SK-N-MC (cell line): ENCODE measurements at regions not wholly inside any gene's neighbourhood (a gene's known extent, or its start where the extent isn't known, plus 50 kb on each side); places are given as distances from the start of the nearest gene placed in this dataset.

Experiments
- DNase-seq: peaks from one replicate; pipeline ENCODE4 v3.0.0-alpha.2; 2011; ENCODE audit warnings: low read depth, low spot score
- H3K27ac ChIP-seq: fragments of 200-600 bp; sonication (generic); 2 replicates; pipeline ENCODE4 v1.5.1; 2016; ENCODE audit warnings: mixed run types
- H3K36me3 ChIP-seq: fragments of 200-600 bp; sonication (generic); 2 replicates; pipeline ENCODE4 v1.6.1; 2017; ENCODE audit warnings: antibody characterized with exemption, low read length, mixed read lengths; ENCODE audit not compliant: insufficient read depth
- H3K4me3 ChIP-seq: fragments of 200-600 bp; sonication (generic); 2 replicates; pipeline ENCODE4 v1.5.1; 2016
- H3K9ac ChIP-seq: fragments of 200-600 bp; sonication (generic); 2 replicates; pipeline ENCODE4 v1.8.0; 2017; ENCODE audit warnings: mixed run types, mixed read lengths; ENCODE audit not compliant: insufficient read length
- H3K9me3 ChIP-seq: fragments of 200-600 bp; sonication (generic); 2 replicates; pipeline ENCODE4 v1.6.1; 2017; ENCODE audit warnings: low read depth, mild to moderate bottlenecking, antibody characterized with exemption, low read length, moderate library complexity, mixed read lengths
- EZH2 ChIP-seq: fragments of 200-600 bp; sonication (generic); IDR thresholded peaks from one replicate; pipeline ENCODE4 v1.6.1; 2017; ENCODE audit warnings: antibody characterized with exemption
- FOXP2 ChIP-seq: optimal IDR thresholded peaks from 2 replicates; pipeline ENCODE3; 2011; ENCODE audit warnings: mild to moderate bottlenecking, moderate library complexity; ENCODE audit not compliant: insufficient read depth; ENCODE audit errors: extremely low read length, control extremely low read depth
- POLR2AphosphoS5 ChIP-seq: IDR thresholded peaks from 2 replicates; pipeline ENCODE4 v1.6.1; 2012; ENCODE audit warnings: mild to moderate bottlenecking, low read depth, low read length, borderline replicate concordance

DNA sequence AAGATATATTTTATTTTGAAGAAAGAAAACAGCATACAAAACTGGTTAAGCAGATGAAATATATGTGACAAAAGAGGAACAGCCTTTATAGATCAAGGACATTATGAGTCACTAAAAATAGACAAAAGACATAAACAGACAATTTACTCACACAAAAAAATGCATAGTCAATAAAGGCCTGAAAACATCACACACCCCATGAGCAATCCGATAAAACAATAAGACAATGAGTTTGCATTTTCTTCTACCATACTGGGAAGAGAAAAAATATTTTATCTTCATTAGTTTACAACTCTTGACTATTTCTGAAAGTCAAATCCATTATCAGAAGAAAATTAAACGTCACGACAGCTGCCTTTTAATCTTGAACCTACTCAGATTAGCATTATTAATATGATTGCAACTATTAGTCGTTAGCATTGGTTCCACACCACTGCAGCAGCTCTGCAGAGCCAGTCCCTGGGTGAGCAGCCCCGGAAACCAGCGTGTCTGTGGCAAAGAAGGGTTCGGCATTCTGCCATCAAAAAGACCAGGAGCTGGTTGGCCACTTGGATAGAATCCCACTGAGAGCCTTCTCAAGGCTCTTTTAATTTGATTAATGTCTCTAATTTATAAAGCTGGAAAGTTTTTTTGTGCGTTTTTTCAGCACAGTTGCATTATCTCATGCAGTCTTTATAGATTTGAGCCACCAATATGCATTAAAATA lies 305.4 kb upstream of the SHH start:
- Histone ChIP-seq H3K9me3 (no peaks in the 10 kb centered on the region), H3K9ac (no peak overlapping the region), H3K27ac (no peak overlapping the region), H3K36me3 (no peaks in the 10 kb centered on the region), H3K4me3 (no peak overlapping the region)
- TF ChIP-seq POLR2AphosphoS5 (no peak), FOXP2 (no peak), EZH2 (no peak)
- DNase-seq = no peak

DNA sequence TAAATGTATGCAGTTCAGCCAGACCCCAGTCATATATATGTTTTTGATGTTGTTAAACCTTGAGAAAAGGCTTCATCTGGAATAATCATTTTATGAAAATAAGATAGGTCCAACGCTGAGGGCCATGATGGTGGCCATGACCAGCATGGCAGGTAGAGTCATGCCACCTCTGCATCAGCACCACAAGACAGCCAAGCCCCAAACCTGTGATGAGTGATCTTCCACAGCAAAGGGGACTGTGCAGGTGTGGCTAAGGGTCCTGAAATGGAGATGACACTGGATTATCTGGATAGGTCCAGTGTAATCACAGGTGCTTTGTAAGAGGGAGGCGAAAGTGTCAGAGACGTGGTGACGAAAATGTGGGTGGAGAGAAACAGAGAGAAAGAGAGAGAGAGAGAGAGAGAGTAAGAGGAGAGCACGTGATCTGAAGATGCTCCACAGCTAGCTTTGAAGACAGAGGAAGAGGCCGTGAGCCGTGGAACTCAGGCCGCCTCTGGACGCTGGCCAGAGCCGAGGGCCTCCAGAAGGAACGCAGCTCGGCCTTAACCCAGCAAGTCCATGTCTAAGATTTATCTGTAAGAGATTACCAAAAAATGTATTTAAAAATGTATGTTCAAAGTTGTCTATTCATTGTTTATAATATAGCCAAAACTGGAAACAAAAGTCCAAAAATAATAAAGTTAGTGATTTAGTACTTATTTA lies 304.4 kb upstream of the SHH start:
- no peak for TF ChIP-seq FOXP2
- TF ChIP-seq POLR2AphosphoS5 = no peak
- no peak for TF ChIP-seq EZH2
- H3K9me3 ChIP-seq = no peaks in the 10 kb centered on the region

DNA sequence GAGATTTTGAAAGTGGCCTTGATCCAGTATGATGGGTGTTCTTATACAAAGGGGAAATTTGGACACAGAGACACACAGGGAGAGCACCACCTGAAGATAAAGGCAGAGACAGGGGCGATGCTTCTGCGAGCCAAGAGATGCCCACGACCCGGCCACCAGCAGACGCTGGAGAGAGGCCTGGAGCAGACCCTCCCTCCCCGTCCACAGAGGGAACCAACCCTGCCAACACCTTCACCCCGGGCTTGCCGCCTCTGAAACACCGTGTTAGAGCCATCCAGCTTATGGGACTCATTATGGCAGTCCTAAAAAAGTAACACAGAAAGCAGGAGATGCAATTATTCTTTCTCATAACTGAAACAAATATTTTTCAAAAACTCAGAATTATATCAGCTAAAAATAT lies 303.3 kb upstream of the SHH start:
- Histone ChIP-seq H3K9me3 (no peaks in the 10 kb centered on the region), H3K27ac (no peak overlapping the region), H3K36me3 (no peaks in the 10 kb centered on the region), H3K4me3 (no peak overlapping the region), H3K9ac (no peak overlapping the region)
- DNase-seq = no peak
- no peak for TF ChIP-seq POLR2AphosphoS5
- no peak for TF ChIP-seq EZH2
- no peak for TF ChIP-seq FOXP2

More for the DNA sequence above, 304.4 kb upstream of the SHH start:
- Histone ChIP-seq H3K27ac (no peak overlapping the region), H3K4me3 (no peak overlapping the region), H3K36me3 (no peaks in the 10 kb centered on the region), H3K9ac (no peak overlapping the region)
- DNase-seq = no peak

DNA sequence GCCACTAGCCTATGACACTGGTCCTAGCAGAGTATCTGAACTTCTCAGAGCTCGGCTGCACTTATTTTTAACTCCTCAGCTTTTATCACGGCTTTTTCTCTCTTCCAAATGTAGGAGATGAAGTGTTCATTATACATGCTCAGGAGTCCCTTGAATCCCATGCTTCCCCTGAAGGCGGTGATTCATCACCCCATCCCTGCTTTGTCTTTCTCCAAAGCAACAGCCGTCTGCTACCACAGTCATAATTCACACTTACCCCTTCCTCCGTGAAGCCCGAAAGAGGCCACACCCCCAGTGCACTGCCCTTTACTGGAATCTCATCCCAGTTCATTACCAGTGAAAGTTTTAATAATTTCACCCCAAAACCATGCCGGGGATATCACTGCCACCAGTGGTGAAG lies 301.5 kb upstream of the SHH start:
- no peak for DNase-seq
- Histone ChIP-seq H3K27ac (no peak overlapping the region), H3K4me3 (no peak overlapping the region), H3K9ac (no peak overlapping the region), H3K9me3 (no peaks in the 10 kb centered on the region), H3K36me3 (no peaks in the 10 kb centered on the region)
- no peak for TF ChIP-seq POLR2AphosphoS5
- no peak for TF ChIP-seq EZH2

DNA sequence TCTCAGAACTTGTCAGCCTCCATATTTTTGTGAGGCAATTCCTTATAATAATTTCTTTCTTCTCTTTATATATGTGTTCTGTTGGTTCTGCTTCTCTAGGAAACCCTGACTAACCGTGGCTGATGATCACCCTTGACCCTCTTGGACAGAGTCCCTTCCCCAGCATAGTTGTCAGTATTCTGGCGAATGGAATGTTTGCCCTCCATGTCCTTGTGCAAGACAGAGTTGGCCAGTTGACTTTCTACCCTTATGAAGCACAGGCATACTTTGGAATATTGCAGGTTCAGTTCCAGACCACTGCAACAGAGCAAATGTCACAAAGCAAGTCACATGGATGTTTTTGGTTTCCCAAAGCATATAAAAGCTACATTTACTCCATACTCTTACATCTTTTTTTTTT lies 297.7 kb upstream of the SHH start:
- Histone ChIP-seq H3K9me3 (no peaks in the 10 kb centered on the region), H3K4me3 (no peak overlapping the region), H3K9ac (no peak overlapping the region), H3K36me3 (no peaks in the 10 kb centered on the region), H3K27ac (no peak overlapping the region)
- DNase-seq = no peak
- TF ChIP-seq EZH2 (no peak), FOXP2 (no peak), POLR2AphosphoS5 (no peak)

DNA sequence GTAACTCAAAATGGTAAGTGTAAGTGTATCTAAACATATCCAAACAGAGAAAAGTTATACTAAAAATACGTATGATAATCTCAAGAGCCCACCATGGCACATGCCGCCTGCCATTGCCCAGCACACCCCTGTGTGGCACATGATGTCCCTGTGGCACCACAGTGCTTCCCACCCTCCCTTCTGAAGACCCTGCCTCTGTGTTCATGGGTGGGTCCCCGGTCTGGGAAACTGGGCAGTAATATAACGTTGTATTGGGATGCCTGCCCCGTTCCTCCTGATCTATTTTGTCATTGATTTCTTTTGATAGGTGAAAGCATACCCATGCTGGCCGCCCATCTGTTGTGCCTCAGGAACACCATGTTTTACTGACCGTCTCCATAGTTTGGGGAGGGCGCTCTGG lies 296.8 kb upstream of the SHH start:
- Histone ChIP-seq H3K36me3 (no peaks in the 10 kb centered on the region), H3K27ac (no peak overlapping the region), H3K4me3 (no peak overlapping the region), H3K9me3 (no peaks in the 10 kb centered on the region), H3K9ac (no peak overlapping the region)
- no peak for DNase-seq
- TF ChIP-seq FOXP2 = no peak
- no peak for TF ChIP-seq EZH2
- TF ChIP-seq POLR2AphosphoS5 = no peak

DNA sequence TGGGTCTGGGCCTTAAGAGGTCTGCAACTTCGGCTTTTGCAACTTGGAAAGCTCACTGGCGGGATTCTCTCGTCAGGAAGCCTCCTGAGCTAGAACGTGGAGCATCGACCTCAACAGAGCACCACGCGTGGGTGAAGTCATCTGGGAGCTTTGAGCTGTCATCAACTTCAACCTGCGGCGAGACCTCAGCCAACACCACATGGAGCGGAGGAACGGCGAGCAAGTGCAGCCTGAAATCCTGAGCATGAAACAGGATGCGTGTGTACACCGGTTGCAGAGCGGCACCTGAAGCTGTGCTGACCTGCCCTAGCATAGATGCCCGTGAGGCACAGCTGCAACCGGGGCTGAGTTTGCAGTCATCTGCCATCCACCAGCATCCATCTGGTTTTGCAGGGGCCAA lies 295.7 kb upstream of the SHH start:
- H3K9me3 ChIP-seq = no peaks in the 10 kb centered on the region
- no peak overlapping the region for H3K27ac ChIP-seq
- no peak for DNase-seq
- TF ChIP-seq FOXP2 (no peak), EZH2 (no peak), POLR2AphosphoS5 (no peak)
- H3K9ac ChIP-seq = no peak overlapping the region
- H3K4me3 ChIP-seq = no peak overlapping the region
- H3K36me3 ChIP-seq = no peaks in the 10 kb centered on the region

DNA sequence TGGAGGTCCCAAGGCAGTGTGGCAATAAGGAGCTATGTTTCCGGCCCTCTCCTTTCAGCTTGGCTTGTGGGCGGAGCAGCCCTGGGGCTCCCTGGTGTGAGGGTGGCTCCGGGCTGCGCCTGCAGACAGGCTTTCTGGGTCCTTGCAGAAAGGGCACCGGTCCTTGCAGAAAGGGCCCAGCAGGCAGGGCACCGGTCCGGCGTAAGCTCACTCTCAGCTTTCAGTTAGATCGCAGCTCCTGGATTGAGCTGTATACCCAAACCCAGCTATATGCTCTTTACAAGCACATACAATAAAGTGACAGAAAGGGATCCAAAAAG lies 293.8 kb upstream of the SHH start:
- Histone ChIP-seq H3K36me3 (no peaks in the 10 kb centered on the region), H3K9ac (no peak overlapping the region), H3K4me3 (no peak overlapping the region), H3K27ac (no peak overlapping the region), H3K9me3 (no peaks in the 10 kb centered on the region)
- no peak for DNase-seq
- TF ChIP-seq POLR2AphosphoS5 (no peak), EZH2 (no peak), FOXP2 (no peak)

DNA sequence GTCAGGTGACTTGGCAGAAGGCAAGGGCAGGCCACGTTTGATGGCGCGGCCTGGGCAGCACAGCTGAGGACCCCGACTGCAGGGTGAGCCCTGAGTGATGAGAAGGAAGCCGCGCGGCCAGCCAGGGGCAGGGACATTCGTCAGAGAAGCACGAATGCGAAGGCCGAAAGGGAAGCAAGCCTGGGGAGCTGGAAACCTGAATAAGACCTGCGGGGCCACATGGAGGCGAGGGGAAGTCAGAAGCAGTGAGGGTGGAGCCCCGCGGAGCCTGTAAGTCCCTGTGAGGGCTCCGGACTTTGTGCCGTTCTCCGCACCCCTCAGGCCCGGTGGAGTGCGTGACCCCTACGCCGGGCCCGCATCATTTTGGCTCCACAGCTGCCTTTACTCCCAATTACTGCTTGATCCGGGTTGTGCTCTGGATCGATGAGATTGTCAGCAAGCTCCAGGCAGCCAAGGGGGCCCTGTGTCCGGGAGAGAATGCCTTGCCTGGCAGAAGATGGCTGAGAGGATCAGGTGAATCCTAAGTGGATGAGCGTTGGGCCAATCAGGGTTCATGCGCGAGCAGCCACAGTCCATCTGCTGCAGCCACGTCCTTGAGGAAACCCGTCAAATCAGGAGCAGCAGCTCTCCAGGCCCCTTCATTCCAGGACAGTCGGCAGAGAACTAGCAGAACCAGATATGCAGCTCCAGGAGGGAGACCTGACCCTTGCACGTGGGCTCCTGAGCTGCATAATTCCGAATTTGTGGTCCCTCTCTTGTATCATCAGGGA lies 293.3 kb upstream of the SHH start:
- H3K9ac ChIP-seq = no peak overlapping the region
- no peak overlapping the region for H3K27ac ChIP-seq
- H3K4me3 ChIP-seq = no peak overlapping the region
- no peaks in the 10 kb centered on the region for H3K9me3 ChIP-seq
- H3K36me3 ChIP-seq = no peaks in the 10 kb centered on the region
- no peak for TF ChIP-seq POLR2AphosphoS5
- no peak for TF ChIP-seq FOXP2
- TF ChIP-seq EZH2 = no peak
- no peak for DNase-seq
